ENCODE measurements at regions not wholly inside any gene's neighbourhood (a gene's known extent, or its start where the extent isn't known, plus 50 kb on each side); places are given as distances from the start of the nearest gene placed in this dataset.

GRCh38 chr3:104846270-104846669 lies 520.4 kb upstream of the ALCAM start:
- TF ChIP-seq POLR2A (IDR thresholded peaks at IDR 0.05) (no peak), CTCF (IDR thresholded peaks at IDR 0.05) (no peak), POLR2AphosphoS5 (IDR thresholded peaks at IDR 0.05) (no peak)

Data from sigmoid colon (tissue), 4 donors.